ENCODE measurements at regions not wholly inside any gene's neighbourhood (a gene's known extent, or its start where the extent isn't known, plus 50 kb on each side); places are given as distances from the start of the nearest gene placed in this dataset.

DNA sequence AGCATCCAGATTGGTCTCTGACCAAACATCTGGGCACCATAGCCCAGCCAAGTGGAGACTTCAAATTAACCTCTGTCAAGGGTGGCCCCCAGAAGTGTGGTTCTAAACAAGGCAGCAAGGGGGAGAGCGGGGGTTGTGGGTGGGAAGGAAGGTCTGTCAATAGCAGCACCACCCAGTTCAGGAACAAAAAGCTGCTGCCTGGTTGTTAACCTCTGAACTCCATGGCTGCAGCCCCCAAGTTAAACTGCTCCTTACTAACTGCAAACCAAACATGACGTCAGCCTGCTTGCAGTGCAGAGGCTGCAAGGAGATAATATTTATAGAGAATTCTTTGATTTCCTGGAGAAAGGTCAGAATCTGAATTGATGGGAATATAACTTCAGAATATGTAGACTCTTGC is 76.5 kb downstream of the ARL4C start:
- TF ChIP-seq REST (IDR thresholded peaks at IDR 0.05; ENCODE audit: unreplicated experiment) = no peak
- TF ChIP-seq, protein P1, sequence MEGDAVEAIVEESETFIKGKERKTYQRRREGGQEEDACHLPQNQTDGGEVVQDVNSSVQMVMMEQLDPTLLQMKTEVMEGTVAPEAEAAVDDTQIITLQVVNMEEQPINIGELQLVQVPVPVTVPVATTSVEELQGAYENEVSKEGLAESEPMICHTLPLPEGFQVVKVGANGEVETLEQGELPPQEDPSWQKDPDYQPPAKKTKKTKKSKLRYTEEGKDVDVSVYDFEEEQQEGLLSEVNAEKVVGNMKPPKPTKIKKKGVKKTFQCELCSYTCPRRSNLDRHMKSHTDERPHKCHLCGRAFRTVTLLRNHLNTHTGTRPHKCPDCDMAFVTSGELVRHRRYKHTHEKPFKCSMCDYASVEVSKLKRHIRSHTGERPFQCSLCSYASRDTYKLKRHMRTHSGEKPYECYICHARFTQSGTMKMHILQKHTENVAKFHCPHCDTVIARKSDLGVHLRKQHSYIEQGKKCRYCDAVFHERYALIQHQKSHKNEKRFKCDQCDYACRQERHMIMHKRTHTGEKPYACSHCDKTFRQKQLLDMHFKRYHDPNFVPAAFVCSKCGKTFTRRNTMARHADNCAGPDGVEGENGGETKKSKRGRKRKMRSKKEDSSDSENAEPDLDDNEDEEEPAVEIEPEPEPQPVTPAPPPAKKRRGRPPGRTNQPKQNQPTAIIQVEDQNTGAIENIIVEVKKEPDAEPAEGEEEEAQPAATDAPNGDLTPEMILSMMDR (conservative IDR thresholded peaks at IDR 0.05; ENCODE audit: low read depth in 2 of 2) = peak in 1 of 2 experiments; percentile 14; a peak in 1 of 4 replicates
- no peak for TF ChIP-seq EZH2 (IDR thresholded peaks at IDR 0.05; ENCODE audit: low read depth, unreplicated experiment)
- TF ChIP-seq EZH2phosphoT487 (IDR thresholded peaks at IDR 0.05; ENCODE audit: unreplicated experiment) = no peak
- no peak for TF ChIP-seq POLR2AphosphoS5 (IDR thresholded peaks at IDR 0.05; ENCODE audit: low read depth)
